H7 (cell line): ENCODE measurements at regions not wholly inside any gene's neighbourhood (a gene's known extent, or its start where the extent isn't known, plus 50 kb on each side); places are given as distances from the start of the nearest gene placed in this dataset.
"Not testable (repeated sequence)": the region's sequence is repeated elsewhere in the genome, so short reads cannot be mapped to it uniquely, and the experiment has no call there.

Experiments used
- DNase-seq: peaks from one replicate; pipeline ENCODE4 v3.0.0; 2012
- H3K27me3 ChIP-seq: 2 replicates; pipeline ENCODE4 v1.6.0; 2011; ENCODE audit warnings: mild to moderate bottlenecking, low read length; ENCODE audit not compliant: control insufficient read depth, insufficient read depth
- H3K36me3 ChIP-seq: replicated peaks from 2 replicates; pipeline ENCODE4 v1.5.1; 2011; ENCODE audit warnings: low read length; ENCODE audit not compliant: control insufficient read depth, insufficient read depth
- H3K4me3 ChIP-seq: 2 replicates; pipeline ENCODE4 v1.5.1; 2011; ENCODE audit warnings: low read depth, mild to moderate bottlenecking, control low read depth, low read length, moderate library complexity; ENCODE audit not compliant: insufficient read depth

- H3K36me3 ChIP-seq, result no peaks in the 10 kb centered on the region
- no peaks in the 10 kb centered on the region for H3K27me3 ChIP-seq
- no peak overlapping the region for H3K4me3 ChIP-seq
- no peak for DNase-seq
These were observed 1154.6 kb downstream of the JRKL start for GRCh38 chr11:97544431-97544830.

- H3K36me3 ChIP-seq, result no peaks in the 10 kb centered on the region
- DNase-seq, result peak; percentile 4
- no peak overlapping the region for H3K4me3 ChIP-seq
- no peaks in the 10 kb centered on the region for H3K27me3 ChIP-seq
These were observed 1158.5 kb downstream of the JRKL start for GRCh38 chr11:97548280-97548679.

GRCh38 chr11:97557399-97557798 lies 1167.6 kb downstream of the JRKL start:
- H3K36me3 ChIP-seq, result no peaks in the 10 kb centered on the region

GRCh38 chr11:97567801-97568200 lies 1178.0 kb downstream of the JRKL start:
- Histone ChIP-seq H3K36me3 (no peaks in the 10 kb centered on the region), H3K27me3 (no peaks in the 10 kb centered on the region), H3K4me3 (no peak overlapping the region)
- DNase-seq, result no peak

More at GRCh38 chr11:97557399-97557798, 1167.6 kb downstream of the JRKL start:
- H3K27me3 ChIP-seq, result no peaks in the 10 kb centered on the region
- no peak for DNase-seq
- H3K4me3 ChIP-seq, result no peak overlapping the region

- H3K4me3 ChIP-seq, result no peak overlapping the region
- H3K36me3 ChIP-seq, result no peaks in the 10 kb centered on the region
- no peaks in the 10 kb centered on the region for H3K27me3 ChIP-seq
- no peak for DNase-seq
These were observed 1180.8 kb downstream of the JRKL start for GRCh38 chr11:97570636-97571035.

GRCh38 chr11:97573771-97574170 lies 1184.0 kb downstream of the JRKL start:
- H3K4me3 ChIP-seq, DNase-seq, H3K36me3 ChIP-seq, H3K27me3 ChIP-seq: not testable (repeated sequence)

- Histone ChIP-seq H3K4me3 (no peak overlapping the region), H3K36me3 (no peaks in the 10 kb centered on the region), H3K27me3 (no peaks in the 10 kb centered on the region)
- no peak for DNase-seq
These were observed 1185.3 kb downstream of the JRKL start for GRCh38 chr11:97574976-97575665.

GRCh38 chr11:97607291-97608000 lies 1217.6 kb downstream of the JRKL start:
- Histone ChIP-seq H3K36me3 (no peaks in the 10 kb centered on the region), H3K27me3 (no peaks in the 10 kb centered on the region), H3K4me3 (no peak overlapping the region)
- DNase-seq, result no peak

GRCh38 chr11:97610000-97610399 lies 1220.2 kb downstream of the JRKL start:
- DNase-seq, result no peak
- Histone ChIP-seq H3K4me3 (no peak overlapping the region), H3K36me3 (no peaks in the 10 kb centered on the region), H3K27me3 (no peaks in the 10 kb centered on the region)

GRCh38 chr11:97610854-97611253 lies 1221.0 kb downstream of the JRKL start:
- H3K27me3 ChIP-seq, result no peaks in the 10 kb centered on the region
- no peak for DNase-seq
- no peak overlapping the region for H3K4me3 ChIP-seq
- no peaks in the 10 kb centered on the region for H3K36me3 ChIP-seq

- Histone ChIP-seq H3K27me3 (no peaks in the 10 kb centered on the region), H3K4me3 (no peak overlapping the region), H3K36me3 (no peaks in the 10 kb centered on the region)
- DNase-seq, result no peak
These were observed 1221.5 kb downstream of the JRKL start for GRCh38 chr11:97611345-97611744.

- H3K4me3 ChIP-seq, result no peak overlapping the region
- H3K27me3 ChIP-seq, result no peaks in the 10 kb centered on the region; the same call in 1 of the 2 replicates
- no peak for DNase-seq
- no peaks in the 10 kb centered on the region for H3K36me3 ChIP-seq
These were observed 1224.8 kb downstream of the JRKL start for GRCh38 chr11:97614606-97615005.

GRCh38 chr11:97615546-97615945 lies 1225.7 kb downstream of the JRKL start:
- Histone ChIP-seq H3K27me3 (no peaks in the 10 kb centered on the region; the same call in 1 of the 2 replicates), H3K36me3 (no peaks in the 10 kb centered on the region), H3K4me3 (no peak overlapping the region)
- no peak for DNase-seq

GRCh38 chr11:97617031-97617430 lies 1227.2 kb downstream of the JRKL start:
- no peaks in the 10 kb centered on the region; the same call in 1 of the 2 replicates for H3K27me3 ChIP-seq
- H3K4me3 ChIP-seq, result no peak overlapping the region
- no peak for DNase-seq
- H3K36me3 ChIP-seq, result no peaks in the 10 kb centered on the region

GRCh38 chr11:97620007-97620406 lies 1230.2 kb downstream of the JRKL start:
- Histone ChIP-seq H3K36me3 (no peaks in the 10 kb centered on the region), H3K4me3 (no peak overlapping the region), H3K27me3 (no peaks in the 10 kb centered on the region; the same call in 1 of the 2 replicates)
- DNase-seq, result no peak
